GM23248 (cell line): ENCODE measurements at regions not wholly inside any gene's neighbourhood (a gene's known extent, or its start where the extent isn't known, plus 50 kb on each side); places are given as distances from the start of the nearest gene placed in this dataset.
A peak's percentile ranks its signal among the peaks of the same experiment; 100 is the strongest.

Experiments
- DNase-seq: peaks from one replicate; pipeline ENCODE4 v3.0.0-alpha.2; 2015
- H2AFZ ChIP-seq: fragments of 200-600 bp; sonication (generic); 2 replicates; pipeline ENCODE4 v1.6.1; 2016; ENCODE audit warnings: antibody characterized with exemption
- H3F3A ChIP-seq: fragments of 200-600 bp; sonication (generic); 2 replicates; pipeline ENCODE4 v1.6.1; 2016; ENCODE audit warnings: mild to moderate bottlenecking, antibody characterized with exemption, mixed run types; ENCODE audit not compliant: insufficient read depth
- H3K27ac ChIP-seq: fragments of 200-600 bp; sonication (generic); 2 replicates; pipeline ENCODE4 v1.5.1; 2016; ENCODE audit warnings: mild to moderate bottlenecking
- H3K27me3 ChIP-seq: fragments of 200-600 bp; sonication (generic); replicated peaks from 2 replicates; pipeline ENCODE4 v1.6.1; 2016; ENCODE audit warnings: mild to moderate bottlenecking; ENCODE audit not compliant: insufficient read depth
- H3K36me3 ChIP-seq: fragments of 200-600 bp; sonication (generic); 2 replicates; pipeline ENCODE4 v1.6.1; 2016; ENCODE audit warnings: low read depth, mild to moderate bottlenecking
- H3K4me1 ChIP-seq: fragments of 200-600 bp; sonication (generic); 2 replicates; pipeline ENCODE4 v1.6.1; 2016; ENCODE audit warnings: mild to moderate bottlenecking; ENCODE audit not compliant: insufficient read depth
- H3K4me2 ChIP-seq: fragments of 200-600 bp; sonication (generic); one replicate; pipeline ENCODE4 v1.6.1; 2016; ENCODE audit warnings: mild to moderate bottlenecking; ENCODE audit not compliant: unreplicated experiment
- H3K4me3 ChIP-seq: fragments of 200-600 bp; sonication (generic); 2 replicates; pipeline ENCODE4 v1.5.1; 2016; ENCODE audit warnings: mild to moderate bottlenecking
- H3K79me2 ChIP-seq: fragments of 200-600 bp; sonication (generic); 2 replicates; pipeline ENCODE4 v1.6.1; 2016; ENCODE audit warnings: mild to moderate bottlenecking; ENCODE audit not compliant: insufficient read depth
- H3K9ac ChIP-seq: fragments of 200-600 bp; sonication (generic); 2 replicates; pipeline ENCODE4 v1.6.1; 2016; ENCODE audit warnings: mild to moderate bottlenecking
- H3K9me2 ChIP-seq: fragments of 200-600 bp; sonication (generic); 2 replicates; pipeline ENCODE4 v1.6.1; 2016; ENCODE audit warnings: mixed run types, mild to moderate bottlenecking, moderate library complexity; ENCODE audit not compliant: insufficient read depth
- H3K9me3 ChIP-seq: fragments of 200-600 bp; sonication (generic); one replicate; pipeline ENCODE4 v1.6.1; 2017; ENCODE audit warnings: low read depth
- H4K20me1 ChIP-seq: fragments of 200-600 bp; sonication (generic); 2 replicates; pipeline ENCODE4 v1.6.0; 2016; ENCODE audit not compliant: insufficient read depth
- EZH2 ChIP-seq: fragments of 200-600 bp; sonication (generic); IDR thresholded peaks from 2 replicates; pipeline ENCODE4 v1.6.1; 2018; ENCODE audit warnings: antibody characterized with exemption, mild to moderate bottlenecking; ENCODE audit not compliant: insufficient read depth, poor library complexity, severe bottlenecking
- EZH2phosphoT487 ChIP-seq: fragments of 200-600 bp; sonication (generic); IDR thresholded peaks from 2 replicates; pipeline ENCODE4 v1.6.1; 2018; ENCODE audit warnings: antibody characterized with exemption, moderate library complexity, mild to moderate bottlenecking, low read depth; ENCODE audit not compliant: insufficient read depth
- WGBS, 2 experiments: methylation state at CpG; one replicate each; pipeline ENCODE4 v1.1.6; 2015 to 2017; ENCODE audit warnings: low lambda C conversion rate in 2 of 2, low coverage in 1 of 2; ENCODE audit errors: missing lambda C conversion rate in 2 of 2; 5-methylcytosine and 5-hydroxymethylcytosine counted together
- in situ Hi-C: fragments of 300-500 bp; cut with MboI; formaldehyde crosslinking; loops from 2 replicates; pipeline ENCODE4 v1.15.0; 2020

GRCh38 chr10:36188080-36188453 lies 546.0 kb upstream of the FZD8 start:
- no peaks in the 10 kb centered on the region for H3K36me3 ChIP-seq
- no peaks in the 10 kb centered on the region for H4K20me1 ChIP-seq
- H3F3A ChIP-seq, result no peaks in the 10 kb centered on the region
- in situ Hi-C loops, result no loop called here
- DNase-seq, result peak; percentile 33
- H3K27ac ChIP-seq, result no peak overlapping the region
- no peaks in the 10 kb centered on the region for H3K27me3 ChIP-seq
- H3K4me2 ChIP-seq, result no peak overlapping the region
- TF ChIP-seq EZH2 (no peak), EZH2phosphoT487 (no peak)
- WGBS, 2 experiments, result 11 to 28% methylated on average over 8 of the region's 8 CpGs
- no peaks in the 10 kb centered on the region for H3K9me3 ChIP-seq
- peaks cover 8% of the 10 kb centered on the region; the same call in 1 of the 2 replicates for H3K4me1 ChIP-seq
- H2AFZ ChIP-seq, result peak overlapping the region; percentile 74
- H3K9ac ChIP-seq, result no peak overlapping the region
- H3K79me2 ChIP-seq, result no peaks in the 10 kb centered on the region
- no peak overlapping the region for H3K4me3 ChIP-seq
- no peaks in the 10 kb centered on the region for H3K9me2 ChIP-seq

- no peak for TF ChIP-seq EZH2phosphoT487
- no peak for TF ChIP-seq EZH2
- H3K9me3 ChIP-seq, result no peaks in the 10 kb centered on the region
- H3K4me2 ChIP-seq, result no peak overlapping the region
- in situ Hi-C loops, result no loop called here
- H3K27ac ChIP-seq, result no peak overlapping the region
- peaks cover 14% of the 10 kb centered on the region for H3K4me1 ChIP-seq
- no peak overlapping the region for H3K9ac ChIP-seq
- H3F3A ChIP-seq, result no peaks in the 10 kb centered on the region
- 39 to 46% methylated on average over 6 of the region's 6 CpGs for WGBS, 2 experiments
- H4K20me1 ChIP-seq, result no peaks in the 10 kb centered on the region
- H3K36me3 ChIP-seq, result no peaks in the 10 kb centered on the region
- H2AFZ ChIP-seq, result peak overlapping the region; percentile 74
- no peaks in the 10 kb centered on the region for H3K9me2 ChIP-seq
- H3K4me3 ChIP-seq, result no peak overlapping the region
- no peaks in the 10 kb centered on the region for H3K79me2 ChIP-seq
- no peaks in the 10 kb centered on the region for H3K27me3 ChIP-seq
- DNase-seq, result no peak
These were observed 545.4 kb upstream of the FZD8 start for GRCh38 chr10:36187380-36188079.

DNA sequence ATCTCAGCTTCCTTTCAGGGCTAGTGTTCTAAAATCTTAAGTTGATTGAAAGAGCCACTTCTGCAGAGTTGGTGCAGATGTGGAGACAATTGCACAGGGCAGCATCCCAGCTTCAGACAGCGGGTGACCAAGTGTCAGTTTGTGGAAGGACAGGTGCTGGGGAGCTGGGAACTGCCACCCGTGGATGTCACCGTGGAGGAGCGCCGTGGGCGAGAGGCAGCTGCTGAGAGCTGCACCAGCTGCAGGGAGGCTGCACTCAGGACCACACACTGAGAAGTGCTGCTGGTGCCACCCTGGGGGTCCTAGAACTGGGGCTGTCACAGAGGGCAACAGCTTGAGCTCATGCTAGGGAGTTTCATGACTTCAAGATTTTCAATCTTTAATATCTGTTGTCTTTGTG lies 543.0 kb upstream of the FZD8 start:
- no peak for TF ChIP-seq EZH2phosphoT487
- no peak for TF ChIP-seq EZH2
- H3K79me2 ChIP-seq, result no peaks in the 10 kb centered on the region
- no peaks in the 10 kb centered on the region for H3K27me3 ChIP-seq
- no peak overlapping the region for H3K4me2 ChIP-seq
- no peaks in the 10 kb centered on the region for H3K9me2 ChIP-seq
- H3K27ac ChIP-seq, result no peak overlapping the region
- H3K36me3 ChIP-seq, result no peaks in the 10 kb centered on the region
- peaks cover 27% of the 10 kb centered on the region for H3K4me1 ChIP-seq
- in situ Hi-C loops, result no loop called here
- H3K4me3 ChIP-seq, result no peak overlapping the region
- no peak overlapping the region for H2AFZ ChIP-seq
- H3K9ac ChIP-seq, result no peak overlapping the region
- no peaks in the 10 kb centered on the region for H3K9me3 ChIP-seq
- no peaks in the 10 kb centered on the region for H4K20me1 ChIP-seq
- DNase-seq, result no peak
- 0 out of 2 replicates have a peak, but pooled peaks cover 8% of the 10 kb centered on the region for H3F3A ChIP-seq
- 60 to 74% methylated on average over 6 of the region's 6 CpGs for WGBS, 2 experiments

- no peak for TF ChIP-seq EZH2phosphoT487
- no peak for TF ChIP-seq EZH2
- no peaks in the 10 kb centered on the region for H3K9me3 ChIP-seq
- H3K27ac ChIP-seq, result no peak overlapping the region
- H3F3A ChIP-seq, result 0 out of 2 replicates have a peak, but pooled peaks cover 8% of the 10 kb centered on the region
- in situ Hi-C loops, result no loop called here
- H3K79me2 ChIP-seq, result no peaks in the 10 kb centered on the region
- DNase-seq, result no peak
- no peak overlapping the region for H2AFZ ChIP-seq
- 91 to 97% methylated on average over 6 of the region's 6 CpGs for WGBS, 2 experiments
- no peaks in the 10 kb centered on the region for H4K20me1 ChIP-seq
- no peak overlapping the region for H3K9ac ChIP-seq
- H3K4me3 ChIP-seq, result no peak overlapping the region
- peaks cover 27% of the 10 kb centered on the region for H3K4me1 ChIP-seq
- H3K9me2 ChIP-seq, result no peaks in the 10 kb centered on the region
- H3K36me3 ChIP-seq, result no peaks in the 10 kb centered on the region
- no peaks in the 10 kb centered on the region for H3K27me3 ChIP-seq
- H3K4me2 ChIP-seq, result no peak overlapping the region
These were observed 541.6 kb upstream of the FZD8 start for GRCh38 chr10:36183726-36184125.
